ENCODE measurements at regions not wholly inside any gene's neighbourhood (a gene's known extent, or its start where the extent isn't known, plus 50 kb on each side); places are given as distances from the start of the nearest gene placed in this dataset.
"Not testable (repeated sequence)": the region's sequence is repeated elsewhere in the genome, so short reads cannot be mapped to it uniquely, and the experiment has no call there.

- not testable (repeated sequence) for TF ChIP-seq EZH2 (IDR thresholded peaks at IDR 0.05; ENCODE audit: borderline replicate concordance, low read depth, low read length, poor library complexity, severe bottlenecking); CTCF (conservative IDR thresholded peaks at IDR 0.05; ENCODE audit: low read depth, low read length)
Observed at GRCh38 chr12:93239789-93240188, 137.9 kb upstream of the NUDT4 start.
